ENCODE measurements at regions not wholly inside any gene's neighbourhood (a gene's known extent, or its start where the extent isn't known, plus 50 kb on each side); places are given as distances from the start of the nearest gene placed in this dataset.

- no peaks in the 10 kb centered on the region for H3K9me3 ChIP-seq (ENCODE audit: low read length)
- no peak for TF ChIP-seq ZNF276 (CRISPR knock-in tag; IDR thresholded peaks at IDR 0.05; ENCODE audit: low read depth)
- no peak for TF ChIP-seq NBN (conservative IDR thresholded peaks at IDR 0.05)
- no peak for TF ChIP-seq ZNF772 (CRISPR knock-in tag; IDR thresholded peaks at IDR 0.05)
- TF ChIP-seq ZIK1 (CRISPR knock-in tag; IDR thresholded peaks at IDR 0.05; ENCODE audit: borderline replicate concordance, low read depth): no peak
- peak; percentile 40 to 55; a peak in 3 of 4 replicates for TF ChIP-seq MAFK (conservative IDR thresholded peaks at IDR 0.05 in 1 of 2, IDR thresholded peaks at IDR 0.05 in 1 of 2; ENCODE audit: low read length in 2 of 2)
- TF ChIP-seq ZNF331 (CRISPR knock-in tag; IDR thresholded peaks at IDR 0.05): no peak
- TF ChIP-seq SOX5 (CRISPR knock-in tag; IDR thresholded peaks at IDR 0.05; ENCODE audit: borderline replicate concordance): no peak
- TF ChIP-seq MAFF (IDR thresholded peaks at IDR 0.05; ENCODE audit: low read depth, low read length): 0 out of 2 replicates have a peak, but pooled peaks have one; percentile 11
- TF ChIP-seq KDM1A (CRISPR knock-in tag; IDR thresholded peaks at IDR 0.05): no peak
- TF ChIP-seq CREB1 (IDR thresholded peaks at IDR 0.05): no peak
- TF ChIP-seq CREB1 (CRISPR knock-in tag; IDR thresholded peaks at IDR 0.05): no peak
- ChIA-PET POLR2A (no interaction called here), CTCF (ENCODE audit: low intra/inter-chr PET ratio, low total read pairs) (no interaction called here)
- H4K20me1 ChIP-seq (ENCODE audit: insufficient read depth, low read length): no peaks in the 10 kb centered on the region
- H3K4me3 ChIP-seq (replicated peaks in 1 of 3; ENCODE audit: insufficient read depth in 1 of 3, low read depth in 2 of 3, low read length in 3 of 3): no peak overlapping the region
- H3K36me3 ChIP-seq (replicated peaks in 1 of 2; ENCODE audit: control insufficient read depth in 1 of 2, insufficient read depth in 2 of 2, low read length in 2 of 2): no peaks in the 10 kb centered on the region
- intact Hi-C loops (cut with micrococcal nuclease; ENCODE audit: unreplicated experiment) (no loop called here), in situ Hi-C loops (cut with HindIII; ENCODE audit: extremely low pct_ligation_motif_present, low pct_unique_long_range_greater_than_20kb) (no loop called here)
- no peak for FAIRE-seq
- no peaks in the 10 kb centered on the region for H3K27me3 ChIP-seq (ENCODE audit: control insufficient read depth in 1 of 2, insufficient read depth in 2 of 2, low read length in 2 of 2)
- H2AFZ ChIP-seq (ENCODE audit: low read length): no peak overlapping the region
- no peak overlapping the region for H3K4me2 ChIP-seq (ENCODE audit: low read depth, low read length)
- no peak for ATAC-seq
- no peaks in the 10 kb centered on the region for H3K4me1 ChIP-seq (ENCODE audit: insufficient read depth, low read length)
- H3K27ac ChIP-seq (ENCODE audit: extremely low read length, insufficient read depth, low read length): no peak overlapping the region
- DNase-seq (ENCODE audit: low spot score): no peak
- 23% methylated on average over 4 of the region's 4 CpGs for WGBS (ENCODE audit: low lambda C conversion rate)
- no TSS peak for BruUV-seq (replicated peaks)
- H3K9ac ChIP-seq (ENCODE audit: insufficient read depth, low read depth, low read length): no peak overlapping the region
- no peaks in the 10 kb centered on the region for H3K79me2 ChIP-seq (ENCODE audit: insufficient read depth, low read length)
Observed at GRCh38 chr5:125229556-125229955, 483.1 kb upstream of the ZNF608 start.

Data from HepG2 (cell line).